ENCODE measurements at regions not wholly inside any gene's neighbourhood (a gene's known extent, or its start where the extent isn't known, plus 50 kb on each side); places are given as distances from the start of the nearest gene placed in this dataset.

DNA sequence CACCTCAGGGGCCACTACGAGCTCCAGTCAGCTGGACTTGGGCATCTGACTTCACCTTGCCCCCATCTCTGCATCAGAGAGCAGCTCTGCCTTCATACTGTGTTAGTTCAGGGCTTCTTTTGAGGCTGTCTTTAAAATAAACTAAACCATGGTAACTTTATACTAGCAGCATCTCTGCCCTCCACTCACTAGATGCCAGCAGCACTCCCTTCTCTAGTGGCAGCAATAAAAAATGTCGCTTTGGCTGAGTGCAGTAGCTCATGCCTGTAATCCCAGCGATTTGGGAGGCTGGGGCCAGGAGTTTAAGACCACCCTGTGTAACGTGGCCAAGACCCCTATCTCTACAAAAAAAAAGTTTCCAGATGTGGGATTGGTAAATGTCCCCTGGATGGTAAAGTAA lies 584.4 kb downstream of the INHBA start:
- H3K9me3 ChIP-seq (ENCODE audit: low read length), result no peaks in the 10 kb centered on the region
- H3K27ac ChIP-seq (ENCODE audit: low read depth, low read length, poor library complexity, severe bottlenecking), result no peak overlapping the region
- BruUV-seq (replicated peaks), result no TSS peak
- no peaks in the 10 kb centered on the region for H3K36me3 ChIP-seq (ENCODE audit: insufficient read depth, low read length)
- no peak overlapping the region for H2AFZ ChIP-seq (ENCODE audit: low read length)
- TF ChIP-seq, protein P1, sequence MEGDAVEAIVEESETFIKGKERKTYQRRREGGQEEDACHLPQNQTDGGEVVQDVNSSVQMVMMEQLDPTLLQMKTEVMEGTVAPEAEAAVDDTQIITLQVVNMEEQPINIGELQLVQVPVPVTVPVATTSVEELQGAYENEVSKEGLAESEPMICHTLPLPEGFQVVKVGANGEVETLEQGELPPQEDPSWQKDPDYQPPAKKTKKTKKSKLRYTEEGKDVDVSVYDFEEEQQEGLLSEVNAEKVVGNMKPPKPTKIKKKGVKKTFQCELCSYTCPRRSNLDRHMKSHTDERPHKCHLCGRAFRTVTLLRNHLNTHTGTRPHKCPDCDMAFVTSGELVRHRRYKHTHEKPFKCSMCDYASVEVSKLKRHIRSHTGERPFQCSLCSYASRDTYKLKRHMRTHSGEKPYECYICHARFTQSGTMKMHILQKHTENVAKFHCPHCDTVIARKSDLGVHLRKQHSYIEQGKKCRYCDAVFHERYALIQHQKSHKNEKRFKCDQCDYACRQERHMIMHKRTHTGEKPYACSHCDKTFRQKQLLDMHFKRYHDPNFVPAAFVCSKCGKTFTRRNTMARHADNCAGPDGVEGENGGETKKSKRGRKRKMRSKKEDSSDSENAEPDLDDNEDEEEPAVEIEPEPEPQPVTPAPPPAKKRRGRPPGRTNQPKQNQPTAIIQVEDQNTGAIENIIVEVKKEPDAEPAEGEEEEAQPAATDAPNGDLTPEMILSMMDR (conservative IDR thresholded peaks at IDR 0.05; ENCODE audit: low read length), result no peak
- no peak for TF ChIP-seq EZH2phosphoT487 (IDR thresholded peaks at IDR 0.05; ENCODE audit: borderline replicate concordance, low read depth, low read length)
- H3K4me2 ChIP-seq (ENCODE audit: low read length), result no peak overlapping the region
- no peaks in the 10 kb centered on the region for H4K20me1 ChIP-seq (ENCODE audit: insufficient read depth, low read length)
- ChIA-PET POLR2A (no interaction called here), CTCF (ENCODE audit: unreplicated experiment) (no interaction called here)
- no peaks in the 10 kb centered on the region for H3K79me2 ChIP-seq (ENCODE audit: insufficient read depth, low read depth, low read length)
- intact Hi-C loops (cut with micrococcal nuclease; ENCODE audit: unreplicated experiment), result no loop called here
- DNase-seq (ENCODE audit: low spot score), result no peak
- H3K4me3 ChIP-seq (ENCODE audit: low read depth, low read length, poor library complexity, severe bottlenecking), result no peak overlapping the region
- H3K4me1 ChIP-seq (ENCODE audit: insufficient read depth, low read length, poor library complexity, severe bottlenecking), result no peaks in the 10 kb centered on the region
- H3K9me2 ChIP-seq (ENCODE audit: insufficient read depth, low read length), result no peaks in the 10 kb centered on the region

DNA sequence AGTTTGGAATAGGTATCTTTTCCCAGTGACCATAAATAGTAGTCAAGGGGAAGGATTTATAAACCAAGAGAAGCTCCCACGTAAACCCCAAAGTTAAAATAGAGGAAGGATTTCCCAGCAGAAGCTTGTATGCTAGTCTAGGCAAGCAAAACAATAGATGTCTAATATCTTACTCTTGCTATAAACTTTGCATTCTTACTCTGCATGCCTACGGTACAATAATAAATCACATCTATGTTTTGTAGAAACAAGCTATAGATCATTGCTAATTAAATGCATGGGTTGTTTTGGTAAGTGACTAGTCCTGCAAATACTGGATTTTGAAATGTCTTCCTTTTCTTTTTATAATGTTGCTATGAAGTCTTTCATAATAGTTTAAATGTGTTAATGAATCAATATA lies 585.5 kb downstream of the INHBA start:
- intact Hi-C loops (cut with micrococcal nuclease; ENCODE audit: unreplicated experiment), result no loop called here
- H3K27ac ChIP-seq (ENCODE audit: low read depth, low read length, poor library complexity, severe bottlenecking), result no peak overlapping the region
- no TSS peak for BruUV-seq (replicated peaks)
- no peaks in the 10 kb centered on the region for H4K20me1 ChIP-seq (ENCODE audit: insufficient read depth, low read length)
- ChIA-PET POLR2A (interaction anchor here (0.5 kb wide), 1 partner anchor 1069 kb away, joined by 4 read pairs; no protein-coding TSS in a partner anchor), CTCF (ENCODE audit: unreplicated experiment) (no interaction called here)
- no peak overlapping the region for H3K4me3 ChIP-seq (ENCODE audit: low read depth, low read length, poor library complexity, severe bottlenecking)
- no peaks in the 10 kb centered on the region for H3K4me1 ChIP-seq (ENCODE audit: insufficient read depth, low read length, poor library complexity, severe bottlenecking)
- TF ChIP-seq, protein P1 (conservative IDR thresholded peaks at IDR 0.05; ENCODE audit: low read length), result no peak
- DNase-seq (ENCODE audit: low spot score), result no peak
- no peak overlapping the region for H3K4me2 ChIP-seq (ENCODE audit: low read length)
- no peaks in the 10 kb centered on the region for H3K9me3 ChIP-seq (ENCODE audit: low read length)
- no peaks in the 10 kb centered on the region for H3K9me2 ChIP-seq (ENCODE audit: insufficient read depth, low read length)
- H3K79me2 ChIP-seq (ENCODE audit: insufficient read depth, low read depth, low read length), result no peaks in the 10 kb centered on the region
- no peaks in the 10 kb centered on the region for H3K36me3 ChIP-seq (ENCODE audit: insufficient read depth, low read length)
- no peak overlapping the region for H2AFZ ChIP-seq (ENCODE audit: low read length)

DNA sequence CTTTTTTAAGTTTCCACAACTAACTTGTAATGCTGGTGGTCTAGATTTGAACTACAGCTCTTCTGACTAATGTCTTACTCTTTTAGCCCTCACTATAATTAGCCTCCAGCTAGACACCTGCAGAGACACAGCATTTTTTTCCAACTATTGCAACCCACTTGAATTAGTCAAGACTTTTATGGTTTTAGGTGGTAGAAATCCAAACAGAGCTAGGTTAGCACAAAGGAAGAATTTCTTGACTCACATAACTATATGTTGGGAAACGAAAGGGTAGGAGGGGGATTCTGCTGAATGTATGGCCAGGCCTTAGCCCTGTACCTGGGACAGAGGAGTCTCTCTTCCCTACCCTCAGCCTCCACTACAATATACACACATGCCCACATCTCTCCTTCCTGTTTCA lies 586.1 kb downstream of the INHBA start:
- Histone ChIP-seq H3K27ac (ENCODE audit: low read depth, low read length, poor library complexity, severe bottlenecking) (no peak overlapping the region), H3K9me2 (ENCODE audit: insufficient read depth, low read length) (no peaks in the 10 kb centered on the region), H3K9me3 (ENCODE audit: low read length) (no peaks in the 10 kb centered on the region), H3K4me1 (ENCODE audit: insufficient read depth, low read length, poor library complexity, severe bottlenecking) (no peaks in the 10 kb centered on the region), H3K4me2 (ENCODE audit: low read length) (no peak overlapping the region; the same call in 1 of the 2 replicates), H4K20me1 (ENCODE audit: insufficient read depth, low read length) (no peaks in the 10 kb centered on the region), H2AFZ (ENCODE audit: low read length) (no peak overlapping the region), H3K36me3 (ENCODE audit: insufficient read depth, low read length) (no peaks in the 10 kb centered on the region), H3K4me3 (ENCODE audit: low read depth, low read length, poor library complexity, severe bottlenecking) (no peak overlapping the region), H3K79me2 (ENCODE audit: insufficient read depth, low read depth, low read length) (no peaks in the 10 kb centered on the region)
- ChIA-PET POLR2A (interaction anchor here (0.5 kb wide), 1 partner anchor 1068 kb away, joined by 4 read pairs; no protein-coding TSS in a partner anchor), CTCF (ENCODE audit: unreplicated experiment) (interaction anchor here (1.0 kb wide), 1 partner anchor 356 kb away, joined by 3 read pairs; no protein-coding TSS in a partner anchor)
- no TSS peak for BruUV-seq (replicated peaks)
- intact Hi-C loops (cut with micrococcal nuclease; ENCODE audit: unreplicated experiment), result no loop called here
- DNase-seq (ENCODE audit: low spot score), result no peak
- TF ChIP-seq EZH2phosphoT487 (IDR thresholded peaks at IDR 0.05; ENCODE audit: borderline replicate concordance, low read depth, low read length), result no peak
- TF ChIP-seq, protein P1 (conservative IDR thresholded peaks at IDR 0.05; ENCODE audit: low read length), result no peak
